Neural cell (in vitro differentiated cells): ENCODE measurements at regions not wholly inside any gene's neighbourhood (a gene's known extent, or its start where the extent isn't known, plus 50 kb on each side); places are given as distances from the start of the nearest gene placed in this dataset.

Experiments
- H2AFZ ChIP-seq: fragments of 200-600, 300-800 bp; sonication (generic), shearing (Covaris generic); 2 replicates; pipeline ENCODE4 v1.6.0; 2014; ENCODE audit warnings: low read depth, mild to moderate bottlenecking, antibody characterized with exemption, low read length, moderate library complexity
- H3F3A ChIP-seq: fragments of 200-600 bp; shearing (Covaris generic); 2 replicates; pipeline ENCODE4 v1.6.1; 2016; ENCODE audit warnings: mild to moderate bottlenecking, moderate library complexity, mixed read lengths, antibody characterized with exemption, low read length; ENCODE audit not compliant: insufficient read depth, poor library complexity, severe bottlenecking
- H3K27ac ChIP-seq: fragments of 200-600, 300-800 bp; sonication (generic), shearing (Covaris generic); 2 replicates; pipeline ENCODE4 v1.5.1; 2014; ENCODE audit warnings: mild to moderate bottlenecking, low read length, moderate library complexity
- H3K27me3 ChIP-seq: fragments of 300-800, 200-600 bp; sonication (generic), shearing (Covaris generic); 2 replicates; pipeline ENCODE4 v1.6.0; 2014; ENCODE audit warnings: mild to moderate bottlenecking, low read depth, low read length, moderate library complexity; ENCODE audit not compliant: insufficient read depth
- H3K36me3 ChIP-seq: fragments of 300-800, 200-600 bp; sonication (generic), shearing (Covaris generic); 2 replicates; pipeline ENCODE4 v1.5.1; 2014; ENCODE audit warnings: mild to moderate bottlenecking, antibody characterized with exemption, low read length, moderate library complexity; ENCODE audit not compliant: insufficient read depth
- H3K4me2 ChIP-seq: fragments of 300-800, 200-600 bp; sonication (generic), shearing (Covaris generic); 2 replicates; pipeline ENCODE4 v1.6.0; 2014; ENCODE audit warnings: mild to moderate bottlenecking, low read length
- H3K4me3 ChIP-seq: fragments of 300-800, 200-600 bp; sonication (generic), shearing (Covaris generic); 2 replicates; pipeline ENCODE4 v1.5.1; 2014; ENCODE audit warnings: mild to moderate bottlenecking, low read length, moderate library complexity
- H3K79me2 ChIP-seq: fragments of 200-600 bp; shearing (Covaris generic); replicated peaks from 2 replicates; pipeline ENCODE4 v1.6.0; 2014; ENCODE audit warnings: mild to moderate bottlenecking, low read length, moderate library complexity; ENCODE audit not compliant: insufficient read depth
- H3K9ac ChIP-seq: fragments of 300-800, 200-600 bp; sonication (generic), shearing (Covaris generic); 2 replicates; pipeline ENCODE4 v1.6.1; 2016; ENCODE audit warnings: mild to moderate bottlenecking, low read length, mixed read lengths
- H3K9me2 ChIP-seq: fragments of 200-600 bp; shearing (Covaris generic); 2 replicates; pipeline ENCODE4 v1.6.1; 2016; ENCODE audit warnings: mild to moderate bottlenecking, low read length, mixed read lengths; ENCODE audit not compliant: insufficient read depth
- H3K9me3 ChIP-seq: fragments of 200-600, 300-800 bp; sonication (generic), shearing (Covaris generic); 2 replicates; pipeline ENCODE4 v1.6.1; 2016; ENCODE audit warnings: mild to moderate bottlenecking, mixed run types, low read length, moderate library complexity, mixed read lengths
- H4K20me1 ChIP-seq: fragments of 200-600 bp; shearing (Covaris generic); 2 replicates; pipeline ENCODE4 v1.6.1; 2016; ENCODE audit warnings: mild to moderate bottlenecking, mixed run types; ENCODE audit not compliant: insufficient read depth
- CTCF ChIP-seq: fragments of 450-650 bp; IDR thresholded peaks from 2 replicates; pipeline ENCODE4 v1.5.1; 2014; ENCODE audit warnings: antibody characterized with exemption, mild to moderate bottlenecking, moderate library complexity; ENCODE audit not compliant: poor library complexity, severe bottlenecking
- EP300 ChIP-seq: fragments of 450-650 bp; conservative IDR thresholded peaks from 2 replicates; pipeline ENCODE4 v1.6.1; 2014; ENCODE audit warnings: antibody characterized with exemption, mild to moderate bottlenecking, moderate library complexity; ENCODE audit not compliant: poor library complexity, severe bottlenecking
- EZH2 ChIP-seq: fragments of 200-600, 300-800 bp; shearing (Covaris generic), sonication (generic); IDR thresholded peaks from 2 replicates; pipeline ENCODE4 v1.6.1; 2014; ENCODE audit warnings: antibody characterized with exemption, low read length, borderline replicate concordance, mild to moderate bottlenecking; ENCODE audit not compliant: insufficient read depth, poor library complexity, severe bottlenecking
- MXI1 ChIP-seq: fragments of 450-650 bp; conservative IDR thresholded peaks from 2 replicates; pipeline ENCODE4 v1.6.1; 2014; ENCODE audit warnings: antibody characterized with exemption, mild to moderate bottlenecking; ENCODE audit not compliant: poor library complexity, severe bottlenecking
- POLR2AphosphoS5 ChIP-seq: IDR thresholded peaks from 2 replicates; pipeline ENCODE4 v1.6.1; 2012
- RAD21 ChIP-seq: fragments of 450-650 bp; conservative IDR thresholded peaks from 2 replicates; pipeline ENCODE4 v1.6.1; 2014; ENCODE audit warnings: antibody characterized with exemption, mild to moderate bottlenecking, moderate library complexity
- REST ChIP-seq: IDR thresholded peaks from 2 replicates; pipeline ENCODE4 v1.6.1; 2012; ENCODE audit warnings: borderline replicate concordance
- SMC3 ChIP-seq: fragments of 450-650 bp; conservative IDR thresholded peaks from 2 replicates; pipeline ENCODE4 v1.6.1; 2014; ENCODE audit warnings: antibody characterized with exemption, mild to moderate bottlenecking, moderate library complexity; ENCODE audit not compliant: poor library complexity
- TAF1 ChIP-seq: IDR thresholded peaks from 2 replicates; pipeline ENCODE4 v1.6.1; 2012; ENCODE audit warnings: low read depth

- Histone ChIP-seq H3K36me3 (no peaks in the 10 kb centered on the region), H3K27ac (no peak overlapping the region), H3K4me2 (no peak overlapping the region), H2AFZ (no peak overlapping the region), H3F3A (no peaks in the 10 kb centered on the region), H3K9me2 (no peaks in the 10 kb centered on the region), H3K27me3 (no peaks in the 10 kb centered on the region), H3K9ac (no peak overlapping the region), H4K20me1 (no peaks in the 10 kb centered on the region), H3K79me2 (no peaks in the 10 kb centered on the region), H3K9me3 (no peaks in the 10 kb centered on the region), H3K4me3 (no peak overlapping the region)
- TF ChIP-seq EP300 (no peak), RAD21 (no peak), CTCF (no peak), EZH2 (no peak), MXI1 (no peak), SMC3 (no peak), REST (no peak), TAF1 (no peak), POLR2AphosphoS5 (no peak)
These were observed 903.8 kb downstream of the TYW1 start for GRCh38 chr7:67900456-67900855.

- no peaks in the 10 kb centered on the region for H3K9me2 ChIP-seq
- TF ChIP-seq POLR2AphosphoS5 = peak; percentile 16
- TF ChIP-seq MXI1 = no peak
- peak; percentile 14 for TF ChIP-seq EP300
- no peak for TF ChIP-seq EZH2
- TF ChIP-seq TAF1 = no peak
- TF ChIP-seq REST = peak; percentile 90
- TF ChIP-seq CTCF = no peak
- no peak for TF ChIP-seq RAD21
- TF ChIP-seq SMC3 = no peak
- H3K4me3 ChIP-seq = peak overlapping the region; percentile 38
- peak overlapping the region; percentile 51 for H3K4me2 ChIP-seq
- no peaks in the 10 kb centered on the region for H3K9me3 ChIP-seq
- no peaks in the 10 kb centered on the region for H4K20me1 ChIP-seq
- H3K27ac ChIP-seq = no peak overlapping the region
- H3K9ac ChIP-seq = no peak overlapping the region
- no peaks in the 10 kb centered on the region for H3K79me2 ChIP-seq
- no peaks in the 10 kb centered on the region for H3K27me3 ChIP-seq
- no peaks in the 10 kb centered on the region for H3F3A ChIP-seq
- no peak overlapping the region for H2AFZ ChIP-seq
- no peaks in the 10 kb centered on the region for H3K36me3 ChIP-seq
These were observed 905.3 kb downstream of the TYW1 start for GRCh38 chr7:67901808-67902480.
